ENCODE measurements at regions not wholly inside any gene's neighbourhood (a gene's known extent, or its start where the extent isn't known, plus 50 kb on each side); places are given as distances from the start of the nearest gene placed in this dataset.

DNA sequence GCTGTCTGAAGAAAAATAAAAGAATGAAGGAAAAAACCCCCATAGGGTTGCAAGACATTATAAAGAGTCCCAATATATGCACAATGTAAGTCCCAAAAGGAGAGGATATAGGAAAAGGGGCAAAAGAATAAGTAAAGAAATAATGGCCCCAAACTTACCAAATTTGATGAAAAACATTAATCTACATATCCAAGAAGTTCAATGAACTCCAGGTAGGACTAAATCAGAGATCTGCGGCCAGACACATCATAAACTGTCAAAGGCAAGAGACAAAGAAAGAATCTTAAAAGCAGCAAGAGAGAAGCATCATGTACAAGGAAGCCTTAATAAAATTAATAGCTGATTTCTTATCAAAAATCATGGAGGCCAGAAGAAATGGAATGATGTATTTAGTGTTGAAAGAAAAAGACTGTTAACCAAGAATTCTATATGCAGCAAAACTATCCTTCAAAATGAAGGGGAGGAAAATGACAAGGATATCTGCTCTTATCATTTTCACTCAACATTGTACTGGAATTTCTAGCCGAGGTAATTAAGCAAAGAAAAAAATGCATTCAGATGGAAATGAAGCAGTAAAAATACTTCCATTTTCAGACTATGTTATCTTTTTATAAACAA, 95.7 kb upstream of the GLI3 start:
- 100% methylated on average over 2 of the region's 2 CpGs for WGBS
- H3K4me3 ChIP-seq (ENCODE audit: low read length), result no peak overlapping the region
- no peak overlapping the region for H3K27ac ChIP-seq (ENCODE audit: low read depth, low read length)
- H3K4me1 ChIP-seq (ENCODE audit: insufficient read depth, low read length), result peaks cover 5% of the 10 kb centered on the region
- no peaks in the 10 kb centered on the region for H3K27me3 ChIP-seq (ENCODE audit: insufficient read depth, low read length)
- H3K9ac ChIP-seq (ENCODE audit: low read depth, low read length), result no peak overlapping the region
- peaks cover 13% of the 10 kb centered on the region for H3K9me3 ChIP-seq (ENCODE audit: insufficient read depth, low read depth, low read length)
- no peaks in the 10 kb centered on the region for H3K36me3 ChIP-seq (ENCODE audit: insufficient read depth, low read length)

DNA sequence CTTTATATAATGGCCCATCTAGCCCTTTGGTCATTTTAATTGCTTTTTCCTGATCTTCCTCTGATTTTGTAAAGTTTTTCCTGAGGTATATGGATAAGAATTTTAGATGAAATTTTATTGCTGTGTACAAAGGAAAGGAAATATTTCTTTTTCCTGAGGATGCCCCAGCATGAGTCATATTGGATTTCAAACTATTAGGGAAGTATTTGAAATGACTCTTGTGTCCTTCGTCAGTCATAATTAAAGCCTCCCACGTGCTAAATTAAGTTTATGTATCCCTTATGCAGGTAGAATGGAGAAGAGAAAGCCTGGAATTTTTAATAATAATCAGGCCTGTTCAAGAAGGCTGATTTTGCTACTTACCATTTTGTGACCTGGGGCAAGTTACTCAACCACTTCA, 82.6 kb upstream of the GLI3 start:
- Histone ChIP-seq H3K27ac (ENCODE audit: low read depth, low read length) (no peak overlapping the region), H3K9ac (ENCODE audit: low read depth, low read length) (no peak overlapping the region), H3K9me3 (ENCODE audit: insufficient read depth, low read depth, low read length) (no peaks in the 10 kb centered on the region), H3K36me3 (ENCODE audit: insufficient read depth, low read length) (no peaks in the 10 kb centered on the region), H3K4me1 (ENCODE audit: insufficient read depth, low read length) (peaks cover 10% of the 10 kb centered on the region), H3K4me3 (ENCODE audit: low read length) (no peak overlapping the region), H3K27me3 (ENCODE audit: insufficient read depth, low read length) (no peaks in the 10 kb centered on the region)
- WGBS, result 94% methylated on average over 2 of the region's 2 CpGs

DNA sequence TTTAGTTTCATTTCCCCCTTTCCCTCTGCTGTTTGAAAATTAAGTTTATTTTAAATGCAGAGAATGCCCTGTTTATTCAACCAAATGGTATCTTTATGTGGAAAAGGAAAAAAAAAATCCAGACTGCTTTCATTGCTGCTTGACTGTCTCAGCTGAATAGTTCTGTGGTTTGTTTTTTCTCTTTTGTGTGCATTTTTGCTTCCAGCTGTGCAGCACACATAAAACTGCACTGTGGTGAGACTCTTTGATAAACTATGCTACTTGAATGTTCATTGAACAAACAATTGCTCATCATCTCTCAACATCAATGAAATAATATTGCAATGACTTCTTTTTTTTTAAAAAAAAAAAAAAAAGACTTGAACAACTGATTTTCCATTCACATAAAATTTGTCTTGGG, 78.6 kb upstream of the GLI3 start:
- Histone ChIP-seq H3K36me3 (ENCODE audit: insufficient read depth, low read length) (no peaks in the 10 kb centered on the region), H3K27me3 (ENCODE audit: insufficient read depth, low read length) (no peaks in the 10 kb centered on the region), H3K4me1 (ENCODE audit: insufficient read depth, low read length) (peaks cover 10% of the 10 kb centered on the region), H3K9ac (ENCODE audit: low read depth, low read length) (no peak overlapping the region), H3K27ac (ENCODE audit: low read depth, low read length) (no peak overlapping the region), H3K9me3 (ENCODE audit: insufficient read depth, low read depth, low read length) (peaks cover 3% of the 10 kb centered on the region; the same call in 1 of the 2 replicates), H3K4me3 (ENCODE audit: low read length) (no peak overlapping the region)

DNA sequence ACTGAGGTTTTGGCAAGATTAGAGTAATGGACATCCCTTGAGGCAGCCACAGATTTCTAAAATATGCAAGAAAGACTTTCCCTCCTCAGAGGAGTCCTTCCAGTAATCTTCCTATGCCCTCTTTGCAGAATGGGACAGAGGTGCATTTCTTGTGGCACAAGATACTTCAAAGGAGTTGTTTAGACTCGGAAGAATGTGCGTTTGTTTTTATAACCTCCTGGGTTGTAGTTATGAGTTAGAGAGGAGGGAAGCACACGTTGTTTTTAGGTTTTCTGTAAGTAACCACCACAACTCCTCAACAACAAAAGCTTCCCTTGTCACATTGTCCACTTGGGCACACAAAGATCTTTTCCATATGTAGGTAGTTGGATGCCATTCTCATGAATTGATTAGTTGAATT, 78.1 kb upstream of the GLI3 start:
- no peak overlapping the region for H3K4me3 ChIP-seq (ENCODE audit: low read length)
- H3K36me3 ChIP-seq (ENCODE audit: insufficient read depth, low read length), result no peaks in the 10 kb centered on the region
- no peak overlapping the region for H3K9ac ChIP-seq (ENCODE audit: low read depth, low read length)
- 74% methylated on average over 2 of the region's 3 CpGs for whole genome bisulfite sequencing
- H3K9me3 ChIP-seq (ENCODE audit: insufficient read depth, low read depth, low read length), result peaks cover 3% of the 10 kb centered on the region; the same call in 1 of the 2 replicates
- H3K4me1 ChIP-seq (ENCODE audit: insufficient read depth, low read length), result peaks cover 10% of the 10 kb centered on the region
- no peak overlapping the region for H3K27ac ChIP-seq (ENCODE audit: low read depth, low read length)
- no peaks in the 10 kb centered on the region for H3K27me3 ChIP-seq (ENCODE audit: insufficient read depth, low read length)

DNA sequence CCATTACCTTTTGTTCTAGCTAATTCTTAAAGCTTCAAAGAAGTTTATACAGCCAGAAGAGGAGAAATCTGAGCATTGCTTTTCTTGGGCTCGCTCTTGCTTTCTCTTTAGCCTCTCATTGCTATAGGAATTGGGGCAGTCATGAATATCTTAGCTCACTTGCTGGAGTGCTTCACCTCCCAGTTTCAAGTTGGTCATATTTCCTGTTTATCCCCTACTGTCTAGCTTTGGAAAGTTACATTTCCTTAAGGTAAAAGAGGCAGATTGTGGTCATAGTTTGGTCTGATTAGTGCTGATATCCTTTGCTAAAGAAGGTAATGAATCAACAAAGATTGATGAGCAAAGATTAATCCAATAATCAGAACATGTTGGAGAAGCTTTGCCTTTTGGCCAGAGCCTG, 77.7 kb upstream of the GLI3 start:
- Histone ChIP-seq H3K27me3 (ENCODE audit: insufficient read depth, low read length) (no peaks in the 10 kb centered on the region), H3K27ac (ENCODE audit: low read depth, low read length) (no peak overlapping the region), H3K9ac (ENCODE audit: low read depth, low read length) (no peak overlapping the region), H3K4me1 (ENCODE audit: insufficient read depth, low read length) (peaks cover 10% of the 10 kb centered on the region), H3K4me3 (ENCODE audit: low read length) (no peak overlapping the region), H3K9me3 (ENCODE audit: insufficient read depth, low read depth, low read length) (peaks cover 3% of the 10 kb centered on the region; the same call in 1 of the 2 replicates), H3K36me3 (ENCODE audit: insufficient read depth, low read length) (no peaks in the 10 kb centered on the region)
- WGBS, result 86% methylated on average over 1 of the region's 1 CpG

DNA sequence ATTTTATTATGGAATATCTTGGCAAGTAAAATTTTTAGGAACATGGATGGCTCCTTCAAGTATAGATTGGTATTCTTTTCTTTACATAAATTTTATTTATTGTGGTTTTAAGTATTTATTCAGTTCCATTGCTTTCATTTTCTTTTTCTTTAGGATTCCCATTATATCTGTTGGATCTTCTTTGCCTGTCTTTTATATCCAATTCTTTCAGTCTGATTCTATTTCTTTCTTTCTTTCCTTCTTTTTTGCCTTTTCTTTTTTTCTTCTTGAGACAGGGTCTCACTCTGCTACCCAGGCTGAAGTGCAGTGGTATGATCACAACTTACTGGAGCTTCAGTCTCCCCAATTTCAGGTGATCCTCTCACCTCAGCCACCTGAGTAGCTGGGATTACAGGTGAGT, 74.2 kb upstream of the GLI3 start:
- Histone ChIP-seq H3K9me3 (ENCODE audit: insufficient read depth, low read depth, low read length) (peaks cover 3% of the 10 kb centered on the region; the same call in 1 of the 2 replicates), H3K27ac (ENCODE audit: low read depth, low read length) (no peak overlapping the region), H3K27me3 (ENCODE audit: insufficient read depth, low read length) (no peaks in the 10 kb centered on the region), H3K36me3 (ENCODE audit: insufficient read depth, low read length) (no peaks in the 10 kb centered on the region), H3K4me1 (ENCODE audit: insufficient read depth, low read length) (peaks cover 10% of the 10 kb centered on the region; the same call in 1 of the 2 replicates), H3K4me3 (ENCODE audit: low read length) (no peak overlapping the region), H3K9ac (ENCODE audit: low read depth, low read length) (no peak overlapping the region)

DNA sequence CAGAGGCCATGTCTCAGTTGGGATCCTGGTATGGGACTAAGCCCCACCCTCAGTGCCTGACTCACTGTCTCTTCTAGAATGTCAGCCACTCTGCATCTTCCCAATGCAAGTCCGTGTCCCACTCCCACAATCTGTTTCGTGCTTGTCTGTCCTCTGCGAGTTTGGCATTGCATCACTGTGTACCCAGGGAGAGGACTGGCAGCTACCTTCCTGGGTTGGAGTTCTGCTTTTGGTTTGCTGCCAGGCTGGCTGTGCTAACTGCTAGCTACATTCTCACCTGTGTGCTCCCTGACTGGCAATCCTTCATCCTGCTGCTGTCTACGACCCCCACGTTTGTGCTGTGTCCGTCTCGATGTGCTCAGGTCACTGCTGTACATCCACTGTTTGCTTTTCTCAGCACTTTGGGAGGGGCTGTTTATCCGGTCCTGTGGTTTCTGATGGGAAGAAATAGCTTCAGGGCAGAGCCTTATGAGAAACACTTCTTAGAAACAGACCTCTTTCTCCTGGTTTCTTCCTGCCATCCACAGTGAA, 56.0 kb upstream of the GLI3 start:
- Histone ChIP-seq H3K9ac (ENCODE audit: low read depth, low read length) (no peak overlapping the region), H3K27me3 (ENCODE audit: insufficient read depth, low read length) (no peaks in the 10 kb centered on the region), H3K36me3 (ENCODE audit: insufficient read depth, low read length) (no peaks in the 10 kb centered on the region), H3K9me3 (ENCODE audit: insufficient read depth, low read depth, low read length) (no peaks in the 10 kb centered on the region), H3K4me3 (ENCODE audit: low read length) (no peak overlapping the region), H3K27ac (ENCODE audit: low read depth, low read length) (no peak overlapping the region), H3K4me1 (ENCODE audit: insufficient read depth, low read length) (no peaks in the 10 kb centered on the region)
- WGBS, result 82% methylated on average over 8 of the region's 8 CpGs

DNA sequence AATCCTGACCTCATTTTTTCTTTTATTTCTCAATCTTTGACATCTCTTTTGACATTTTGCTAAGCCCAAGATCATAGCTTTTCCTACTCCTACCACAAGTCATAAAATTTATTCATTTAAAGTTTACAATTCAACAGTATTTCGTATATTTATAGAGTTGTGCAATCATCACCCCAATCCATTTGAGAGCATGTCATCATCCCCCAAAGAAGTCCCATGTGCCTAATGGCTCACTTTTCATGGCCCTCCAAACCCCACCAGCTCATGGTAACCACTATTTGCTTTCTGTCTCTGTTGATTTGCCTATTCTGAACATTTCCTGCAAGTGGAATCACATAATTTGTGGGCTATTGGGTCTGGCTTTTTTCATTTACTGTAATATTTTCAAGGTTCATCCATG, 52.5 kb upstream of the GLI3 start:
- H3K9me3 ChIP-seq (ENCODE audit: insufficient read depth, low read depth, low read length), result no peaks in the 10 kb centered on the region
- H3K4me3 ChIP-seq (ENCODE audit: low read length), result no peak overlapping the region
- H3K36me3 ChIP-seq (ENCODE audit: insufficient read depth, low read length), result no peaks in the 10 kb centered on the region
- 100% methylated on average over 1 of the region's 1 CpG for WGBS
- no peaks in the 10 kb centered on the region for H3K4me1 ChIP-seq (ENCODE audit: insufficient read depth, low read length)
- no peak overlapping the region for H3K27ac ChIP-seq (ENCODE audit: low read depth, low read length)
- H3K9ac ChIP-seq (ENCODE audit: low read depth, low read length), result no peak overlapping the region
- H3K27me3 ChIP-seq (ENCODE audit: insufficient read depth, low read length), result no peaks in the 10 kb centered on the region

Measured in HUES64 (cell line).